ENCODE measurements at regions not wholly inside any gene's neighbourhood (a gene's known extent, or its start where the extent isn't known, plus 50 kb on each side); places are given as distances from the start of the nearest gene placed in this dataset.
"Not testable (repeated sequence)": the region's sequence is repeated elsewhere in the genome, so short reads cannot be mapped to it uniquely, and the experiment has no call there.

DNA sequence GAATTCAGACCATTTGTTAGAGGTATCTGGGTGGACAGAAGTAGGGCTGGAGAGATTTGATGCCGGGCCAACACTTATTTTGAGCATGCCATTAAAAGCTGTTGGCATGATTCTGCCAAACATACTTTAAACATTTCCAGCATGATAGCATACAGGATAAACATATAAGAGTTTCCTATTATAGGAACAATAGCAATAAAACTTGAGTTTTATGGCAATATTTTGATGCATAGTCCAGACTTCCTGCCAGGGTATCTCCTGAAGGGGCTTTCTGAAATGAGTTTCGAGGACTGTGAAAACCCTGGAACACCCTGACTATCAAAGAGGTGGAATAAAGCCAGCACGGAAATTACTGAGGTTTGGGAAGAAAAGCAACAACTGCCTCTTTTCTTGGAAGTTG lies 1398.0 kb upstream of the NXPH2 start:
- no peak for DNase-seq

DNA sequence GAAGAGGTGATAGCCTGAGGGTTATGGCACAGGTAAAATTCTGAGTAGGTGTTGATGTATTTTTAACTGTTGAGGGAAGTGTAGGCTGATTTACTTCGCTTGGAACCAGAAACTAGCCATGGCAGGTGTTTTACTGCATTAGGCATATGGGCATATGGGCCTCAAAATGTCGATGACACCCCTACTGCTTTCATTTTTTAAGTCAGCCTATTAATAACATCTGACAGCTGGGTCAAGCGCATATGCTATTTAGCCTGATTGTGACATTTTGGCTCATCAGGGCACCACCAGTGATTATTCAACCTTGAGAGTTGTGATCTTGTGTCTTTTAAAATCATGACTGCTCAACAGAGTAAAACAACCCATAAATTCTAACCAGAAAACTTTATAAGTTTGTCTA lies 1396.9 kb upstream of the NXPH2 start:
- no peak for DNase-seq

DNA sequence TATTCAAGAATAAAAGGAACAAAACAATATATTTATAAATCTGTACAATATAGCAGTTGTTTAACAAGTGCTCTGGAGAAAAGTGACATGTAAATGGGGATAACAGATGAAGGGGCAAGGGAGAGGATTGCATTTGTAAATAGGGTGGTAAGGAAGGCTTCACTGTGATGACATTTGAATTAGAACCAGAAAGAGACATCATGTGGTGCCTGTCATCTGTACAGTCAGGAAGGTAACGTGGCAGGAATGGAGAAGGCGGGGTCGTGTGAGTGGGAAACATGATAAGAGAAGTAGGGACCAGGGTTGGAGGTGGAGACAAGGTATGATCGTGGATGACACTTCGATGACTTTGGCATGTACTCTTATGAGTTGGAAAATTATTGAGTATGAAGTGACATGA lies 1393.6 kb upstream of the NXPH2 start:
- DNase-seq, result no peak

DNA sequence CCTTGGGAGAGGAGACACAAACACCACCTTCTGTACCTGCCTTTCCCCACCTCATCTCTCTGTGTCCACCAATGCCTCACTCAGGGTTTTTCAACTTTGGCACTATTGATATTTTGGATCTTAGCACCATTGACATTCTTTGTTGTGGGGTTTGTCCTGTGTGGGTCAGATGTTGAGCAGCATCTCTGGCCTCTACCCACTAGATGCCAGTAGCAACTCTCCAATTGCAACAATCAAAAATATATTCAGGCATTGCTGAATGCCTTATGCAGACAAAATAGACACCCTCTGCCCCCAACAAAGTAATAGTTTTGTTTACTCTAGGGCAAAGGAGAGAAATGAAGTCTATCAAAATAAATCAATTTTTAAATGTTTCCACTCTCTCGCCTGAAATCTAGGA lies 1384.3 kb upstream of the NXPH2 start:
- DNase-seq, result no peak

DNA sequence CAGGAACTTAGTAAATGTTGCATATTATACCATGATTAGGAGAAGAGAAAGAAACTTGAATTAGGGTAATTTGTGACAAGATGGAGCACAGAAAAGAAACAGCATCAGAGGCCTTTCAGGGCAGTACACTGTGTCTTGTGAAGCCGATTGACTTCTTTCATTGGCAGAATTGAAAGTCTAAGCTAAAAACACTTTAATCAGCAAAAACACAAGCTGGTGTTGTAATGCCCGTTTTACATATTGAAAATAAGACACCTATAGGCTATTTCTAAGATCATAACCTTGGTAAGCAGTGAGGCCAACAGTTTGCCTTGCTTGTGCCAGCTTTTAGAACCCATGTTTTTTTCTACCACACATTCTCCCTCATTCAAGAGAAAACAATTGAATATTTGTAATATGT lies 1378.1 kb upstream of the NXPH2 start:
- DNase-seq, result no peak

DNA sequence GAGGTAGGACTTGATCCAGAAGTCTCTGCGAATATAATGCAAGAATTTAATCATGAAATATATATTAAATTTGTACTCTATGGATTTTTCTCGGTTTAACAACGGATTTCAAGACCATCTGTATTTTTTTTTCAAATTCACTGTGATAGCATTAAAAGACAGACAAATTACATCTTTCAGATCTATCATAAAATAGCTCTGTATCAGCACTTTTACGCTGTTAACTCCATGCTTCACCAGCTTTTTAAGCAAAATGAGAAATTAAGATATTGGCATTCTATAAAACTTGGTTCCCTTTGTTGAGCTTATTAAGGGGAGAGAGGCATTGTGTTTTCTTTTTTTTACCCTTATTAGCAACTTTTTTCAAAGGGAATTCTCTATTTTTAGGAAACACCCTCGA lies 1377.6 kb upstream of the NXPH2 start:
- no peak for DNase-seq

DNA sequence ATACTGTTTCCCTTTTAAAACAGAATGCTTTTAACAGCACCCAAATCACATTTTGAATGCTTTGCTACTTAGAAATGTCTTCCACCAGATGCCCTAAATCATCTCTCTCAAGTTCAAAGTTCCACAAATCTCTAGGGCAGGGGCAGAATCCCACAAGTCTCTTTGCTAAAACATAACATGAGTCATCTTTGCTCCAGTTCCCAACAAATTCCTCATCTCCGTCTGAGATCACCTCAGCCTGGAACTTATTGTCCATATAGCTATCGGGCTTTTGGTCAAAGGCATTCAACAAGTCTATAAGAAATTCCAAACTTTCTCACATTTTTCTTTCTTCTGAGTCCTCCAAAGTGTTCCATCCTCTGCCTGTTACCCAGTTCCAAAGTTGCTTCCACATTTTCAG lies 1374.5 kb upstream of the NXPH2 start:
- no peak for DNase-seq

DNA sequence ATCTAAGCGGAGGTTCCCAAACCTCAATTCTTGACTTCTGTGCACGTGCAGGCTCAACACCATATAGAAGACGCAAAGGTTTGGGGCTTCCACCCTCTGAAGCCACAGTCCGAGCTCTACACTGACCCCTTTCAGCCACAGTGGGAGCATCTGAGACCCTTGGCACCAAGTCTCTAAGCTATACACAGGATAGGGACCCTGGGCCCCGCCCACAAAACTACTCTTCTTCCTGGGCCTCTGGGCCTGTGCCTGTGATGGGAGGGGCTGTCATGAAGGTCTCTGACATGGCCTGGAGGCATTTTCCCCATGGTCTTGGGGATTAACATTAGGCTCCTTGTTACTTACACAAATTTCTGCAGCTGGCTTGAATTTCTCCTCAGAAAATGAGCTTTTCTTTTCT lies 1374.1 kb upstream of the NXPH2 start:
- no peak for DNase-seq

DNA sequence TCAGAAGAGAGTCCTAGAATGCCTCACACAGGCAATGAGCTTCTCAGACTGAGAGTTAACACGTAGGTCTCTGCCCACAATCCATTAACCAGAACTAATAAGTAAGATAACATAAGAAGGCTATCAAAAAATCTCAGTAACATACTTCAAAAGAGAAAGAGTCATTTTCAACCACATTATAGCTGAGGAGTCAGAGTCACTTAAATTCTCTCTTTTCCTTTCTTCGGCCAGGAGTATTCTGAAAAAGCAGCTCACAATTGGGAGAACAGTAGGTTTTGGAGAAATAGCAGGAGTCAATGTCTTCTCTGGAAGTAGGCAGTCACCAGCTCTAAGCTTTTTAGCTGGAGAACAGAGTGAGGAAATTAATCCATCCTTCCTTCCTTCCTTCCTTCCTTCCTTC lies 1364.4 kb upstream of the NXPH2 start:
- DNase-seq, result no peak

DNA sequence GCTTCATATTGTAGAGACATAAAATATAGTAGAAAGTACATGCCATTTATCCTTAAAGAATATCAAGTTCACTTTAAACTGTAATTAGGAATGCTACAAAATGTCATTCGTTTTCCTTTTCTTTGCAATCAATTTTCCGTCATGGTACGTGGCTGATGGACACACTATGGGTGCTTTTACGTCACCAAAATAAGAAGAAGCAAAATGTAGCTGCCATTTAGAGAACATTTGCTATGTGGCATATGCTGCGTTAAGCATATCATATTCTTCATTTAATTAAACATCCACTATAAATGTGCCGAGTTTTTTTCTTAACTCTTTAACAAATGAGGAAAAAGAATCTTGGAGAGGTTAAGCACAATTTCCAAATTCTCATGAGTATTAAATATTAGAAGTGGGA lies 1358.5 kb upstream of the NXPH2 start:
- no peak for DNase-seq

DNA sequence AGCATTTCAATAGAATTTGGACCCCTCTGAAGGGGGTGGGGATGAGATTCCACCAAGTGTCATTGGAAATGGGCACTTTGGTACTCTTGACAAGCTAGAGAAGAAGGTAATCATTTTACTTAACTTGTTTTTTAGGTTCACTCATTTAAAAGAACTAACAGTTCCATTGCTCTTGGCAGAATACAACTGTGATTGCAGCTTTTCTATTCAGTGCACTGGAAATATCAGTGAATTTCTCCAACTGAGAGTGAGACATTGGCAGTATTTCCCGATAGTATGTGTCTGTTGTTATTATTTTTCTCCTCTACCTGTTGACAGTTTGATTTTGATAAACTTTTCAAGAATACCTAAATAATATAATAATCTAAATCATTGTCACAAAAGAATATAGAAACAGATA lies 1356.7 kb upstream of the NXPH2 start:
- no peak for DNase-seq

DNA sequence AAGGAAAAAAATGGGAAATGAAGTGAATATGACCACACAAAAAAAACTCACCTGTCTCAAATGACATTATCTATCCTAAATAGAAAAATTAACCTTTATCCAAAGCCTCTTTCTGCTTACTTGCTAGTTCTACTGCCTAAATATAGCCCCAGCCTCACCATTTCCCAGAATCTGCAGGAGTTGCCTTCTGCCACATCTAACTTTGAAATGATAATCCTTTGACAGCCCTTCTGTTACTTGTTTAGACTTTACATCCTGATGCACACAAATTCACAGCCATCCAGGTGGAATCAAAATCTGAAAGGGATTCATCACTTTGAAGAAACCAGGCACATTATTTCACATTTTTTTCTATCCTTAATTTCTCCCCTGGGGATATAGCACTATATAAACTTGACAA lies 1356.2 kb upstream of the NXPH2 start:
- DNase-seq, result no peak

DNA sequence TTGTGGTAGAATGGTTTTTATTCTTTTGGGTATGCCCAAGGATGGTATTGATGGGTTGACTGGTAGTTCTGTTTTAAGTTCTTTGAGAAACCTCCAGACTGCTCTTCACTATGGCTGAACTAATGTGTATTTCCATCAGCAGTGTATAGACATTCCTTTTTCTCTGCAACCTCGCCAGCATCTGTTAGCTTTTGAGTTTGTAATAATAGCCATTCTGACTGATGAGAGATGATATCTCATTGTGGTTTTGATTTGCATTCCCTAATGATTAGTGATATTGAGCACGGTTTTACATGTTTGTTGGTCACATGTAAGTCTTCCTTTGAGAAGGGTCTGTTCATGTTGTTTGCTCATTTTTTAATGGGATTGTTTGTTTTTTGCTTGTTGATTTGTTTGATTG lies 1348.7 kb upstream of the NXPH2 start:
- DNase-seq, result no peak

DNA sequence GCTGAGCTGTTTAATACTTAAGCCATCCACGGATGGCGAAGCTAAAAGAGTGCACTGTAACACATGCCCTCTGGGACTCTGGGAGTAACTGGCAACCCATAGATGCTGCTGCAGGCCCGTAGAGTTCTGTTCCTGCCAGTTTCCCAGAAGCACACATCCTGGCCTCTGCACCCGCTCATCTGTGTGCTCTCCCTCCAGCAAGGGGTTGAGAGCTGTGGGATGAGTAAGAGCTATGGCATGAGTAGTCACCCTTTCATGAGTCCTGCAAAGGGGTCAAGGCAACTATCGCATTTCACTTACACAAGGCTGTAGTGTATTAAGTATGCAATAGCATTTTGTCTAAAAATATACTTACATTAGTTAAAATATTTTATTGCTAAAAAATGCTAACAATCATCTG lies 1341.8 kb upstream of the NXPH2 start:
- DNase-seq, result no peak

DNA sequence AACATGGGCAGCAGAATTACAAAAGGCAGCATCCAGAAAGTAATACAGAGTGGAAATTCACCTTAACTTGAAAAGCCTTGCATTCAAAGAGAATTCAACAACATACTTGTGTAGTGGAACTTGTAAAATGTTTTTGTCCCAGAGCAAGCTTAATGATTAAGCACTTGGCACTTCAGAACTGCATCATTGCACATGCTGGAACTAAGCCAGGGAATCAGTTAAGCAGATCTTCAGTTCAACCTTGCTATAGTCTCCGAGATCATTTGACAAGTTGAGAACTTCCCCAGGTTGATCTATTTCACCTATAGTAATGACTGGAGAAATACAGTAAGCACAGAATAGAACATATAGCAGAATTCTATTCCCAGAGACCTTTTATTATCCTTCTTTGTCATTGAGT lies 1337.2 kb upstream of the NXPH2 start:
- no peak for DNase-seq

DNA sequence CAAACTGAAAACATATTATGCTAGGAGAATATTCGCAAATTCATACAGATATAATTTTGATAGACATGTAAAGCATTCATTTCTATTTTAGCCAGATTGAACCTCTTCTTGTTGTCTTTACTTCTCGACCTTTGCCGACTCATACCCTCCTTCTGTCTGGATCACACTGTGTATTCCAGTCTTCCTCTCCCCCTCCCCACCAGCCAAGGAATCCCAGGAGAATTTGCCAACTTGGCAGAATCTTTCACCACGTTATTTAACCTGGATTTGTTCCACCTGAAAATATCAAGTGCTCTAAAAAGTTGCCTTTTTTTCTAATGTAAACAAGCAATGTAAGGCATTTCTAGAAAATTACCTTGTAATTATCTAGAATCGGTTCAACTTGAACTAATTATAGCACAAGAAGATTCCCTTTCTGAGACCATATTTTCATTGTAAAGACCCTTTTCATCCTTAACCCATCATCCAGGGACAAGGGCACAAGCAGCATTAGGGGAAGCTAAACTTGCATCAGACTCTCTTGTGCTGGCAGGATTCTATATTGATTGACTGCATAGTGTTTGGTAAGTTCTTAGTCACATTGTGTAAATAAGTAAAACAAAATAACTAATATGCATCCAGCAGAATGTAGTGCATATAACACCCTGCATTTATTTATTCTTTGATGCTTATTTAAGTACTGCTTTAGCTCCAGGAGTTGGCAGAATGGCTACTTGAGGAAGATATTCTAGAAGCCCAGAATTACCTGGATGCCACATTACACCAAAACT lies 1328.7 kb upstream of the NXPH2 start:
- DNase-seq, result no peak

DNA sequence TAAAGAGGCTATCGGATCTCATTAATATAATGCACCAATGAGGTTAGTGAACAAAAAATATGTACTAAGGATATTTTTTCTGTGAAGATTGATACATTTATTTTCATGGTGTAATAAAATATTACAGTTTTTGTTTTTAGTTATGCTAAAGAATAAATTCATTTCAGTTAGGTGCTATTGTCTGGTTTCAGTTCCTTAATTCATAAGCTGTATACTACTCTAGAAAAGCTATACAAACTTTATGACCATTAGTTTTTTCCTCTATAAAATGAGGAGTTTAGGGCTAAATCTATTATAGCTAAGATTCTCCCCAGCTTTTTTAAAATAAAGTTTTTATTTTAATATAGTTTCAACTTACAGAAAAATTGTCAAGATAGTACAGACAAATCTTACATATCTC lies 1311.7 kb upstream of the NXPH2 start:
- no peak for DNase-seq

DNA sequence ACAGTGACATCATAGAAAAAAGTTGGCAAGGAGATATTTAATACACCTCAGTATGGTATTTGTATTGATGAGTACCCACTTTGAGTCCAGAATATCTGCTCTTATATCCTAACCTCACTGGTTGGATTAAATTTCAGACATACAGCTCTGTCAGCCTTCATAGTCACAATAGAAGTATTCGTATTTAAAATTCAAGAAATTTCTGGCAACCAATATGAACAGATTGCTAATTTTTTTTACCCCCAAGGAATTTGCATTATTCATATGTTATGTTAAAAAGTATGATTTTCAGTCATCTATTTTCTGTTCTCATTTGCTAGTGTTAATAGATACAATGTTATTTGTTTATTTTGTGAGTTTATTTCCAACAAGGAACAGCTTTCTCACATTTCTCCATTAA lies 1306.8 kb upstream of the NXPH2 start:
- DNase-seq, result no peak

DNA sequence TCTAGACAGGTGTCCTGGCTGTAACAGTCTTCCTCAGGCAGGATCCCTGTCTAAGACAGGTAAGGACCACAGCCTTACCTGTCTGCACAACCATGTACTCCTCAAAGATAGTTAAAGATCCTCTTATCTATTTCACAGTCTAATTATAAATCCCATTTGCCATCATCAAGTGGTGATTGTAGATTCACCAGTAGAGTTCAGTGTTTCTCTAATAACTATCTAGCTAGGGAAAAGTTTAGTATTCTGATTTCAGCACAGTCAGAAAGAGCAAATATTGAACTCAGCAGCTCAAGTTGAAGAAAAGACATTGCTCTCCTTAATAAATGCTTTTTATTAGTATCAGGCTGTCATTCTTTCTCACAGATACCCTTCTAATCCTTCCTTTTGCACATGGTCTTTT lies 1305.5 kb upstream of the NXPH2 start:
- no peak for DNase-seq

DNA sequence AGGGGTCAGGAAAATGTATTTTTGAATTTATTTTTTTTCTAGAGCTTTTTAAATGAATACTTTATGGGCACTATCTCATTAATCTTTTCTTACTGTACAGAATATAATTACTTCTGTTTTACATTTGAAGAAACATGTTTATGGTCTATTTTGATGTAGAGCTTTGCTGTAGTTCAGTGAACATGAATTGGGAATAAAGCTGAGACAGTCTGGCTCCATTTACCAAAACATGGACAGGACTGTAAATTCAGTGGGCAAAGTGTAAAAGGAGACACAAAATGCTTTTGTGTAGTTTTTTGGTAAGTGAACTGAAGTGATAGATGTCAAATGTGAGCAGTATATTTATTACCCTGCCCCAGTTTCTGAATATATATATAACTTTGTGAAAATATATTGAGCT lies 1298.8 kb upstream of the NXPH2 start:
- no peak for DNase-seq

DNA sequence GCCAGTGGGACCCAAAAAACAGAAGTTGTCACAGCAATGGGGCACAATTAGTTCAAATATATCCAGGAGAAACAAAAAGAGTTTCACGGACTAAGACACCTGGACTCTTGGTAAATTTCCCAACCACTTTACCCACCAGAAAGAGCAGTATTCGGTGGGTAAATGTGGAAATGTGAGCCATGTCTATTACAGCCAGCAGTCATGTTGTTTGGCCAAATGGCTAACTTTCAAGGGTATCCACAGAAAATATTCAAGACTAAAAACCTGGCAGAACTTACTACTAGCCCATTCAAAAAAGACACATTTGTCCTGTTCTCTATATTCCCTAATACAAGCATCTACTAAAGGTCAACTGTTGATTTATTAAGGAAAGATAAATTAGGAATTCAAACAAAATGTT lies 1296.0 kb upstream of the NXPH2 start:
- no peak for DNase-seq

DNA sequence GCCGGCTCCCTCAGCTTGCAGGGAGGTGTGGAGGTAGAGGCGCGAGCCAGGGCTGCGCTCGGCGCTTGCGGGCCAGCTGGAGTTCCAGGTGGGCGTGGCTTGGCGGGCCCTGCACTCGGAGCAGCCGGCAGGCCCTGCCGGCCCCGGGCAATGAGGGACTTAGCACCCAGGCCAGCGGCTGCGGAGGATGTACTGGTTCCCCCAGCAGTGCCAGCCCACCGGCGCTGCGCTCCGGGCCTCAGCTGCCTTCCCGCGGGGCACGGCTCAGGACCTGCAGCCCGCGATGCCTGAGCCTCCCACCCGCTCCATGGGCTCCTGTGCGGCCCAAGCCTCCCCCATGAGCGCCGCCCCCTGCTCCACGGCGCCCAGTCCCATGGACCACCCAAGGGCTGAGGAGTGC lies 1293.6 kb upstream of the NXPH2 start:
- DNase-seq, result not testable (repeated sequence)

DNA sequence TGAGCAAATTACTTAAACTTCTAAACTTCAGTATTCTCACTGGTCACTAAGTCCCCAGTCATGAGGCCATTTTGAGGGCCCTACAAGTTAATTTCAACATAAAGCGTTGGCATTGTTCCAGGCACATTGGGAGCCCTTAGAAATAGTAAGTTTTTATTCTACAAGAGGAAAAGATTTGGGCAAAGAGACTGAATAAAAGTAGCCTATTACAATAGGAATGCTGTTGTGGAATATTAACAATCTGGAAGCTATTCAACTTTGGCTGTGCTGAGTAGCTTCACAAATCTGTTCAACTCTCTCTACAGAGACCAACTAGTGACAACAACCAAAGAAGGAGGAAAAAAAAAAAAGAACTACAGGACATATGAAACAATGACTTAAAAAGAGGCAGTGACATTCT lies 1287.5 kb upstream of the NXPH2 start:
- DNase-seq, result no peak

DNA sequence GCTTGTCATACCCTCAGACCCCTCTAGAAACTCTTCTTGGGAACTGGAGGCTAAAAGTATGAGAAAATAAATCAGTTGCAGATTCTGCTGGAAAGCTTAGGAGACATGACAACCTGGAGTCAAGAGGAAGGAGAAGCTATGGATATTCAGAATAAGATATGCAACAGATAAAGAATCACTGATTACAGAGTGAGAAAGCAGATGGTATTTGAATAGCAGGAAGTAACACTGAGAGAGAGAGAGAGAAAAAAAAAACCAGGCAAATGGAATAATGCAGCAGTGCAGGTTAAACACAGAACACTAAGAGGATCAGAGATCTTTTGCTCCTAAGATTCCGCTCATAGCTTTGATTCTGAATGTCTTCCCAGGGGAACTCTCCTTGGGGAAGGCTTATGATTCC lies 1284.1 kb upstream of the NXPH2 start:
- no peak for DNase-seq

DNA sequence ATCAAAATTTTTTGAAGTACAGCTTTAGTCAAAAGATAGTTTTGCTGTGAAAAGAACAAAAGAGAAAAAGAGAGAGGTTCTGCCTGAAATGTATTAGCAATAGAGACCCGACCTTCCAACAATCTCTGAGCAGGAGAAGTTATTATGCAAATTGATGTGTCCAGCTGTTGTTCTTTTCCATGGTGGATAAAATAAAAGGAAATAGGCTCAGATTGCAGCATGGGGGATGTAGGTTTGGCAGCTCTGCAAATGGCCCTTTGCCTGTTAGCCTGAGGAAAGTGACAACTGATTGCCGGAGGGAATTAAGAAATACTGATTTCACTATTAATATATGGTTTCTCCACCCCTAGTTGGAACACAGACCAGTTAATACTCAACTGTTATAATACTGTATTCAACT lies 1283.2 kb upstream of the NXPH2 start:
- no peak for DNase-seq

DNA sequence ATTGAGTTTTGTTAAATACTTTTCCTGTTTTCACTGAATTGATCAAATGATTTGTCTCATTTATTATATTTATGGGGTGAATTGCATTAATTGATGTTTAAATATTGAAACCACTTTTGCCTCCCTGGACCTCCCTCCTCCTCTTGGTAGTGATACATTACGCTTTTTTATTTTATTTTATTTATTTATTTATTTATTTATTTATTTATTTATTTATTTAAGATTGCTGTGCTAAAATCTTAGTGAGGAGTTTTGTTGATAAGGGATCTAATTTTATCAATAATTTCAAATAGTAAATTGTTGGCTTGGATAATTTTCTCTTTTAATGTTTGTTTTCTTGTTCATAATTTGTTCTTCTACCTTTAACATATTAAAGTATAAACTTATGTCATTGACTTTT lies 1281.0 kb upstream of the NXPH2 start:
- no peak for DNase-seq

Measured in DMS153 (cell line).